ENCODE measurements at regions not wholly inside any gene's neighbourhood (a gene's known extent, or its start where the extent isn't known, plus 50 kb on each side); places are given as distances from the start of the nearest gene placed in this dataset.
A peak's percentile ranks its signal among the peaks of the same experiment; 100 is the strongest.

GRCh38 chr11:90874281-90874680 lies 651.4 kb upstream of the CHORDC1 start:
- no peak overlapping the region for H3K4me3 ChIP-seq (ENCODE audit: insufficient read depth, low read depth, low read length)
- H3K4me2 ChIP-seq (ENCODE audit: low read depth, low read length) = no peak overlapping the region
- H2AFZ ChIP-seq (replicated peaks; ENCODE audit: low read length, poor library complexity) = no peak overlapping the region
- intact Hi-C loops (cut with micrococcal nuclease) = no loop called here
- no peak overlapping the region for H2BK120ac ChIP-seq (ENCODE audit: low read depth, low read length)
- H3K79me1 ChIP-seq (ENCODE audit: low read depth in 1 of 2, low read length in 2 of 2) = no peaks in the 10 kb centered on the region
- H3K9me1 ChIP-seq (ENCODE audit: insufficient read depth, low read length) = no peaks in the 10 kb centered on the region
- H3K36me3 ChIP-seq (ENCODE audit: control insufficient read depth, insufficient read depth, low read length) = no peaks in the 10 kb centered on the region
- no peak overlapping the region for H4K5ac ChIP-seq (ENCODE audit: low read depth, low read length)
- H3K27ac ChIP-seq (ENCODE audit: insufficient read depth, low read length) = no peak overlapping the region
- H2BK20ac ChIP-seq (ENCODE audit: low read depth, low read length) = no peak overlapping the region
- H2BK15ac ChIP-seq (ENCODE audit: low read depth, low read length) = no peak overlapping the region
- H3K56ac ChIP-seq (ENCODE audit: extremely low read depth, insufficient read depth, low read length) = no peak overlapping the region
- H3K9ac ChIP-seq (ENCODE audit: low read depth, low read length) = no peak overlapping the region
- no peaks in the 10 kb centered on the region for H3K4me1 ChIP-seq (ENCODE audit: control insufficient read depth, insufficient read depth, low read length)
- DNase-seq = no peak
- no TSS peak for BruUV-seq (replicated peaks)
- H3K18ac ChIP-seq (ENCODE audit: low read depth, low read length) = no peak overlapping the region
- no peak overlapping the region for H3K23ac ChIP-seq (ENCODE audit: low read depth, low read length)
- no peak overlapping the region for H4K91ac ChIP-seq (ENCODE audit: insufficient read depth, low read depth, low read length)
- H2BK5ac ChIP-seq (ENCODE audit: low read depth, low read length, poor library complexity, severe bottlenecking) = no peak overlapping the region
- peaks cover 2% of the 10 kb centered on the region; the same call in 1 of the 2 replicates for H3K9me3 ChIP-seq (ENCODE audit: control insufficient read depth, insufficient read depth, low read length)
- ChIA-PET POLR2A (ENCODE audit: unreplicated experiment) (no interaction called here), CTCF (no interaction called here)
- H2AK9ac ChIP-seq (replicated peaks; ENCODE audit: low read depth, low read length, poor library complexity) = no peak overlapping the region
- H4K8ac ChIP-seq (ENCODE audit: low read depth in 2 of 2, low read length in 2 of 2) = no peak overlapping the region
- H2AK5ac ChIP-seq (ENCODE audit: low read depth, low read length) = no peak overlapping the region
- no peak for ATAC-seq (ENCODE audit: low read depth)
- dilution Hi-C loops (cut with HindIII; ENCODE audit: low sequenced_read_pairs, unreplicated experiment) = no loop called here
- in situ Hi-C loops (cut with MboI; ENCODE audit: low sequenced_read_pairs) = no loop called here
- no peak overlapping the region for H3K4ac ChIP-seq (ENCODE audit: low read depth, low read length)
- TF ChIP-seq MAZ (IDR thresholded peaks at IDR 0.05; ENCODE audit: borderline replicate concordance, low read depth, low read length) (no peak), NFE2L2 (IDR thresholded peaks at IDR 0.05; ENCODE audit: low read depth, low read length) (no peak), MAFK (IDR thresholded peaks at IDR 0.05; ENCODE audit: low read depth, low read length) (no peak), CEBPB (IDR thresholded peaks at IDR 0.05; ENCODE audit: low read depth, low read length) (peak; percentile 37; the same call in 1 of the 2 replicates), BHLHE40 (IDR thresholded peaks at IDR 0.05; ENCODE audit: low read depth, low read length) (no peak), MXI1 (IDR thresholded peaks at IDR 0.05; ENCODE audit: borderline replicate concordance, low read depth, low read length) (no peak), RFX5 (IDR thresholded peaks at IDR 0.05; ENCODE audit: low read depth, low read length) (no peak)
- H3K27me3 ChIP-seq (ENCODE audit: control insufficient read depth, insufficient read depth, low read length) = no peaks in the 10 kb centered on the region
- H3K14ac ChIP-seq (replicated peaks; ENCODE audit: low read depth, low read length) = no peak overlapping the region
- H4K20me1 ChIP-seq (ENCODE audit: insufficient read depth, low read length) = no peaks in the 10 kb centered on the region

All from IMR-90 (cell line).